AG09309 (cell line): ENCODE measurements at regions not wholly inside any gene's neighbourhood (a gene's known extent, or its start where the extent isn't known, plus 50 kb on each side); places are given as distances from the start of the nearest gene placed in this dataset.
"Not testable (repeated sequence)": the region's sequence is repeated elsewhere in the genome, so short reads cannot be mapped to it uniquely, and the experiment has no call there.

Experiments used
- DNase-seq: peaks from one replicate; pipeline ENCODE4 v3.0.0-alpha.2; 2010; ENCODE audit warnings: low read depth
- H3K4me3 ChIP-seq: 2 replicates; pipeline ENCODE4 v1.5.1; 2011; ENCODE audit warnings: mild to moderate bottlenecking, low read depth, low read length, moderate library complexity; ENCODE audit not compliant: control insufficient read depth
- TF ChIP-seq, protein P1 (sequence below): IDR thresholded peaks from 2 replicates; pipeline ENCODE4 v1.5.1; 2011; ENCODE audit warnings: mild to moderate bottlenecking, low read depth, low read length, inconsistent platforms; ENCODE audit not compliant: insufficient read depth, control insufficient read depth; ENCODE audit errors: missing control alignments

DNA sequence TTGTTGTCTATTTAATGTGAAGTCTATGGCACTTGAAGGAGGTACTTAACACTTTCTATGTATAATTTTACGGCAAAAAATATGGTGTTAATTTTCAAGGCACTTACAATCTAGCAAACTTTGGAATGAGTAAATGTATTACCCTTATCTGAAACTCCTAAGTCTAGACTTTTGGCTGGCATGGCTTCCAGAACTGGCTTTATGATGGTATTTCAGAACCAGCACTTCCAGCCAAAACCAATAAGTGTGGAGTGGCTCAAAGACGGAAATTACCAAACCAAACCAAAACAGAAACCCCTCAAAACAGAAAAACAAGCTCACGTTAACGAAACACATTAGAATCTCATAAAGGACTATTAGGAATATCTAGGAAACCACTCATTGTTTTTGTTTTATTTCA is 205.6 kb upstream of the HAND2 start:
- H3K4me3 ChIP-seq, result no peak overlapping the region
- TF ChIP-seq, protein P1, sequence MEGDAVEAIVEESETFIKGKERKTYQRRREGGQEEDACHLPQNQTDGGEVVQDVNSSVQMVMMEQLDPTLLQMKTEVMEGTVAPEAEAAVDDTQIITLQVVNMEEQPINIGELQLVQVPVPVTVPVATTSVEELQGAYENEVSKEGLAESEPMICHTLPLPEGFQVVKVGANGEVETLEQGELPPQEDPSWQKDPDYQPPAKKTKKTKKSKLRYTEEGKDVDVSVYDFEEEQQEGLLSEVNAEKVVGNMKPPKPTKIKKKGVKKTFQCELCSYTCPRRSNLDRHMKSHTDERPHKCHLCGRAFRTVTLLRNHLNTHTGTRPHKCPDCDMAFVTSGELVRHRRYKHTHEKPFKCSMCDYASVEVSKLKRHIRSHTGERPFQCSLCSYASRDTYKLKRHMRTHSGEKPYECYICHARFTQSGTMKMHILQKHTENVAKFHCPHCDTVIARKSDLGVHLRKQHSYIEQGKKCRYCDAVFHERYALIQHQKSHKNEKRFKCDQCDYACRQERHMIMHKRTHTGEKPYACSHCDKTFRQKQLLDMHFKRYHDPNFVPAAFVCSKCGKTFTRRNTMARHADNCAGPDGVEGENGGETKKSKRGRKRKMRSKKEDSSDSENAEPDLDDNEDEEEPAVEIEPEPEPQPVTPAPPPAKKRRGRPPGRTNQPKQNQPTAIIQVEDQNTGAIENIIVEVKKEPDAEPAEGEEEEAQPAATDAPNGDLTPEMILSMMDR, result no peak
- no peak for DNase-seq

DNA sequence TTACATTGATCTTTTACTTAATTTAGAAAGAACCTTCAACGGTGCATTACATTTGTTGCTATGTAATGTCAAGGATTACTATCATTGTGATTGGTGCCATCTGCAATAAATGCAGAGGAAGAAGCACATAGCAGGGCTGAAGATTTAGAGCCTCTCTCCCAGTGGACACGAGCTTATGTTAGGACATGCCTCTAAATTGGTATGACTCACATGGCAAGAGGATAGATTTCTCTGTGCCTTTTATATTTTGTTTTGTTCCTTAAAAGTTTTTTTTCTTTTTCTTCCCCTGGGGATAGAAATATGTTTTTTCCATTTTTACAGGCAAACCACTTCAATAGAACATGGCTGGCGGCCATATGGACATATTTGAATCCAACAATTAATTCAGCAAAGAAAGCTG is 205.0 kb upstream of the HAND2 start:
- H3K4me3 ChIP-seq, result no peak overlapping the region
- DNase-seq, result no peak
- TF ChIP-seq, protein P1, result no peak

DNA sequence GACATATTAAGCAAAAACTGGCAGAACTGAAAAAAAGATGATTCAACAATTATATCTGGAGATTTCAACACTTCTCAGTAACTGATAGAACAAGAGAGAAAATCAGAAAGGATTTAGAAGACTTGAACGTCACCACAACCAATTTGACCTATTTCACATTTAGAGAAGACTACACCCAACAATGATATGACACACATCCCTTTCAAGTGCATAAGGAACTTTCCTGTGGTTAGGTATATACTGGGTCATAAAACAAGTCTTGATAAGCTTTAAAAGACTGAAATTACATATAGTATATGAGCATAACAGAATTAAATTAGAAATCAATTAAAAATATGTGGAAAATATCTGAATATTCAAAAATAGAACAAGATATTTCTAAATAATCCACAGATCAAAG is 201.2 kb upstream of the HAND2 start:
- TF ChIP-seq, protein P1, result no peak
- DNase-seq, result no peak
- H3K4me3 ChIP-seq, result no peak overlapping the region

DNA sequence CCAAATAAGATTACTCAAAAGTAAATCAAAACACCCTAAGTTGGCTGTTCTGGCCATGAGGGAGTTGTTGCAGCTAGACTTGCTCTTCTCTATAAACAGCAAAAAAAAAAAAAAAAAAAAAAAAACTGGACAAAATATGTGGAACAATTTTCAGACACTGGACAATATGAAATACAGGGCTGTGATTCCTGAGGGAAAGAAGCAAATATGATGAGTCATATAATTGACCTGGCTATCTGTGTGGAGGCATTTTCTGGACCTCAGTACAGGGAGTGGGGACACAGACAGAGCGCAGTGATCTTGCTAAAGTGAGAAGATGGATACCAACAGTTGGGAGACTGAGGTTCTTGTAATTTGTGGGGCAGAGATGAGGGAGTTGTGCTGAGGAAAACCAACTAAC is 192.0 kb upstream of the HAND2 start:
- H3K4me3 ChIP-seq, result no peak overlapping the region
- TF ChIP-seq, protein P1, result no peak
- no peak for DNase-seq

DNA sequence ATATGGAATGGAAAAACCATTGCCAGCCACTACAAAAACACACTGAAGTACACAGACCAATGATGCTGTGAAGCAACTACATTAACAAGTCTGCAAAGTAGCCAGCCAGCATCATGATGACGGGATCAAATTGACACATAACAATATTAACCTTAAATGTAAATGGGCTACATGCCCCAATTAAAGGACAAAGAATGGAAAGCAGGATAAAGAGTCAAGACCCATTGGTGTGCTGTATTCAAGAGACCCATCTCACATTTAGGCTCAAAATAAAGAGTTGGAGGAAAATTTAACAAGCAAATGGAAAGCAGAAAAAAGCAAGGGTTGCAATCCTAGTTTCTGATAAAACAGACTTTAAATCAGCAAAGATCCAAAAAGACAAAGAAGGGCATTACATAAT is 188.5 kb upstream of the HAND2 start:
- DNase-seq, result not testable (repeated sequence)

GRCh38 chr4:173717581-173717980 is 187.6 kb upstream of the HAND2 start:
- no peak overlapping the region for H3K4me3 ChIP-seq
- TF ChIP-seq, protein P1, result no peak
- no peak for DNase-seq

More for the DNA sequence above, 188.5 kb upstream of the HAND2 start:
- H3K4me3 ChIP-seq, result not testable (repeated sequence)

DNA sequence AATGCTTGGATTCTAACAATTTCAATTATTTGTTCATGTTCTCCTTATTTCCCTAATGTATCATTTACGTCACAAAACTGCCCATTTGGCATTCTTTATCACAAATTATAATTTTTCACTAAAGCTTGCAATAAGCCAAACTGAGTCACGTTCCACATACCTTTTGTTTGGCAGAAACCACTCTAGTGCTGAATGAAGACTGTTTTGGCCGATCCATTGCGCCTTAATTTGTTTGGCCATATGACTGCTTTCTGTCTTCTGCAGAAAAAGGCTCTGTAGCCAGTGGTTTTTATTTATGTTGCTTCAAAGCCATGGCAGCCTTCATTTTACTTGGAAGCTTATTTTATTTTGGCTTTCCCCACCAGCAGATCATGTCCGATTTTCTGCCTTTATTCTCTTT is 184.4 kb upstream of the HAND2 start:
- DNase-seq, result no peak
- TF ChIP-seq, protein P1, result no peak
- H3K4me3 ChIP-seq, result no peak overlapping the region
